ENCODE measurements at regions not wholly inside any gene's neighbourhood (a gene's known extent, or its start where the extent isn't known, plus 50 kb on each side); places are given as distances from the start of the nearest gene placed in this dataset.

DNA sequence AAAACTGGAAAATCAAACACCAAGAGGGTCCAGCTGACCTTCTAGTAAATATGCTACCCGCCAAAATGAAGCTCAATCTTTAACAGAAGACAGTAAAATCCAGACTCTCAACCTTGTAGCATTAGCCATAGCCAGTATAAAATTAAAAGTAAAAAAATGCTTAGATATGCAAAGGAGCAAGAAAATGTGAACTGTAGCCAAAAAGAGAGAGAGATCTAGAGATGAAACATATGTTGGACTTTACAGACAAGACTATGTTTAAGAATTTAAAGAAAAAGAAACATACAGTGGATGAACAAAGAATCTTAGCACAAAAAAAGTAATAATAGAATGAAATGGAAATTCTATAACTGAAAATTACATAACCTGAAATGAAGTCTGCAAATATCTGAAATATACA is 344.5 kb downstream of the LRATD1 start:
- H3K4me2 ChIP-seq (ENCODE audit: insufficient read depth, low read length), result no peak overlapping the region
- DNase-seq (ENCODE audit: extremely low read depth in 1 of 4, low spot score in 3 of 4) (no peak), ATAC-seq (no peak), FAIRE-seq (no peak)
- CTCF ChIA-PET (ENCODE audit: low intra/inter-chr PET ratio), result no interaction called here
- 0% methylated on average over 1 of the region's 1 CpG for WGBS (ENCODE audit: insufficient coverage, low coverage, missing lambda C conversion rate)
- BruUV-seq (replicated peaks), result no TSS peak
- TF ChIP-seq, protein P1, sequence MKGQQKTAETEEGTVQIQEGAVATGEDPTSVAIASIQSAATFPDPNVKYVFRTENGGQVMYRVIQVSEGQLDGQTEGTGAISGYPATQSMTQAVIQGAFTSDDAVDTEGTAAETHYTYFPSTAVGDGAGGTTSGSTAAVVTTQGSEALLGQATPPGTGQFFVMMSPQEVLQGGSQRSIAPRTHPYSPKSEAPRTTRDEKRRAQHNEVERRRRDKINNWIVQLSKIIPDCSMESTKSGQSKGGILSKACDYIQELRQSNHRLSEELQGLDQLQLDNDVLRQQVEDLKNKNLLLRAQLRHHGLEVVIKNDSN (CRISPR knock-in tag; IDR thresholded peaks at IDR 0.05), result no peak
- TF ChIP-seq POLR2A (conservative IDR thresholded peaks at IDR 0.05) (no peak), LCOR (CRISPR knock-in tag; IDR thresholded peaks at IDR 0.05) (no peak), E2F3 (CRISPR knock-in tag; IDR thresholded peaks at IDR 0.05) (no peak), ZNF12 (CRISPR knock-in tag; IDR thresholded peaks at IDR 0.05) (no peak), L3MBTL2 (IDR thresholded peaks at IDR 0.05) (no peak), NRF1 (conservative IDR thresholded peaks at IDR 0.05 in 1 of 2, IDR thresholded peaks at IDR 0.05 in 1 of 2) (no peak), ZKSCAN1 (IDR thresholded peaks at IDR 0.05; ENCODE audit: low read depth, low read length) (no peak), GTF2F1 (IDR thresholded peaks at IDR 0.05; ENCODE audit: low read depth, low read length) (no peak), ZNF561 (CRISPR knock-in tag; conservative IDR thresholded peaks at IDR 0.05) (no peak), FOXA3 (CRISPR knock-in tag; conservative IDR thresholded peaks at IDR 0.05 in 1 of 2, IDR thresholded peaks at IDR 0.05 in 1 of 2) (no peak), ZSCAN32 (CRISPR knock-in tag; IDR thresholded peaks at IDR 0.05) (no peak)
- TF ChIP-seq, protein P2, sequence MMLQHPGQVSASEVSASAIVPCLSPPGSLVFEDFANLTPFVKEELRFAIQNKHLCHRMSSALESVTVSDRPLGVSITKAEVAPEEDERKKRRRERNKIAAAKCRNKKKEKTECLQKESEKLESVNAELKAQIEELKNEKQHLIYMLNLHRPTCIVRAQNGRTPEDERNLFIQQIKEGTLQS (IDR thresholded peaks at IDR 0.05), result no peak
- TF ChIP-seq, protein P2 (CRISPR knock-in tag; conservative IDR thresholded peaks at IDR 0.05), result no peak
- TF ChIP-seq, protein P3, sequence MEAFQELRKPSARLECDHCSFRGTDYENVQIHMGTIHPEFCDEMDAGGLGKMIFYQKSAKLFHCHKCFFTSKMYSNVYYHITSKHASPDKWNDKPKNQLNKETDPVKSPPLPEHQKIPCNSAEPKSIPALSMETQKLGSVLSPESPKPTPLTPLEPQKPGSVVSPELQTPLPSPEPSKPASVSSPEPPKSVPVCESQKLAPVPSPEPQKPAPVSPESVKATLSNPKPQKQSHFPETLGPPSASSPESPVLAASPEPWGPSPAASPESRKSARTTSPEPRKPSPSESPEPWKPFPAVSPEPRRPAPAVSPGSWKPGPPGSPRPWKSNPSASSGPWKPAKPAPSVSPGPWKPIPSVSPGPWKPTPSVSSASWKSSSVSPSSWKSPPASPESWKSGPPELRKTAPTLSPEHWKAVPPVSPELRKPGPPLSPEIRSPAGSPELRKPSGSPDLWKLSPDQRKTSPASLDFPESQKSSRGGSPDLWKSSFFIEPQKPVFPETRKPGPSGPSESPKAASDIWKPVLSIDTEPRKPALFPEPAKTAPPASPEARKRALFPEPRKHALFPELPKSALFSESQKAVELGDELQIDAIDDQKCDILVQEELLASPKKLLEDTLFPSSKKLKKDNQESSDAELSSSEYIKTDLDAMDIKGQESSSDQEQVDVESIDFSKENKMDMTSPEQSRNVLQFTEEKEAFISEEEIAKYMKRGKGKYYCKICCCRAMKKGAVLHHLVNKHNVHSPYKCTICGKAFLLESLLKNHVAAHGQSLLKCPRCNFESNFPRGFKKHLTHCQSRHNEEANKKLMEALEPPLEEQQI (IDR thresholded peaks at IDR 0.05), result no peak
- no peak overlapping the region for H2AFZ ChIP-seq (ENCODE audit: low read depth, low read length)
- POLR2A ChIA-PET, result no interaction called here
- H3K36me3 ChIP-seq (ENCODE audit: control insufficient read depth, insufficient read depth, low read length), result no peaks in the 10 kb centered on the region
- no peak overlapping the region for H3K9ac ChIP-seq (ENCODE audit: insufficient read depth in 1 of 2, low read depth in 2 of 2, low read length in 2 of 2)
- no peaks in the 10 kb centered on the region for H3K9me3 ChIP-seq (replicated peaks; ENCODE audit: control insufficient read depth, insufficient read depth, low read depth, low read length)
- intact Hi-C loops (cut with micrococcal nuclease) (no loop called here), in situ Hi-C loops (cut with MboI) (no loop called here)
- no peaks in the 10 kb centered on the region for H3K27me3 ChIP-seq (ENCODE audit: control insufficient read depth in 2 of 2, insufficient read depth in 2 of 2, low read length in 2 of 2)
- H3K4me3 ChIP-seq, result no peak overlapping the region
- no peak overlapping the region for H3K27ac ChIP-seq (ENCODE audit: extremely low read depth, low read depth, low read length)
- H3K9me1 ChIP-seq (ENCODE audit: control insufficient read depth, insufficient read depth, low read length), result no peaks in the 10 kb centered on the region
- no peaks in the 10 kb centered on the region for H3K4me1 ChIP-seq (replicated peaks in 1 of 2; ENCODE audit: control insufficient read depth in 2 of 2, insufficient read depth in 2 of 2, low read length in 2 of 2)
- no peaks in the 10 kb centered on the region for H4K20me1 ChIP-seq (replicated peaks; ENCODE audit: control insufficient read depth, insufficient read depth, low read length)
- no peaks in the 10 kb centered on the region for H3K79me2 ChIP-seq (ENCODE audit: control insufficient read depth, insufficient read depth, low read length)

All from K562 (cell line).